ENCODE measurements at regions not wholly inside any gene's neighbourhood (a gene's known extent, or its start where the extent isn't known, plus 50 kb on each side); places are given as distances from the start of the nearest gene placed in this dataset.

DNA sequence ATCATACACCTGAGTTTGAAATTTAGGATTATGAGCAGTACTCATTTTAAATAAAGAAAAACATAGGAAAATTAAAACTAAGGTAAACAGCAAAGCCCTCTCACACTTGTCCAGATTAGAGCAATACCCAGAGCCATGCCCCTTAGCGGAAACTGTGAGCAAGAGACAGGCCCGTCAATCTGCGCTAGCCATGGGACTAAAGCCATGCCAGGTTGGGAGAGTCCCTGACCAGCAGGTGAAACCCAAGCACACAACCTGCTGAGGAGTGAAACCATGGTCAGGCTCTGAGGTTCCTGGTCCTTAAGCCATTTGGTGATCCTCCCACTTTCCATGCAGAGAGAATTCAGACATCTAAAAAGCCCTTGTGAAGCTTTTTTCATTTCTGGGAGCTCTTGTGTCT lies 494.3 kb downstream of the STK39 start:
- BruUV-seq (replicated peaks): no TSS peak
- no peak for DNase-seq (ENCODE audit: low read depth, low spot score)
- in situ Hi-C loops (cut with HindIII; ENCODE audit: low pct_unique_long_range_greater_than_20kb, low sequenced_read_pairs): no loop called here
- ATAC-seq: no peak
- no peaks in the 10 kb centered on the region for H3K4me1 ChIP-seq (ENCODE audit: control insufficient read depth, insufficient read depth, low read length)
- no peak overlapping the region for H3K27ac ChIP-seq (ENCODE audit: low read length)
- H3K27me3 ChIP-seq (ENCODE audit: control insufficient read depth, insufficient read depth, low read length): no peaks in the 10 kb centered on the region
- CTCF ChIA-PET: no interaction called here
- TF ChIP-seq TCF7L2 (IDR thresholded peaks at IDR 0.05; ENCODE audit: low read depth, low read length) (no peak), SIN3A (IDR thresholded peaks at IDR 0.05; ENCODE audit: borderline replicate concordance, insufficient read depth, low read depth, low read length) (no peak), POLR2AphosphoS5 (IDR thresholded peaks at IDR 0.05; ENCODE audit: low read depth, low read length) (no peak)
- TF ChIP-seq, protein P1, sequence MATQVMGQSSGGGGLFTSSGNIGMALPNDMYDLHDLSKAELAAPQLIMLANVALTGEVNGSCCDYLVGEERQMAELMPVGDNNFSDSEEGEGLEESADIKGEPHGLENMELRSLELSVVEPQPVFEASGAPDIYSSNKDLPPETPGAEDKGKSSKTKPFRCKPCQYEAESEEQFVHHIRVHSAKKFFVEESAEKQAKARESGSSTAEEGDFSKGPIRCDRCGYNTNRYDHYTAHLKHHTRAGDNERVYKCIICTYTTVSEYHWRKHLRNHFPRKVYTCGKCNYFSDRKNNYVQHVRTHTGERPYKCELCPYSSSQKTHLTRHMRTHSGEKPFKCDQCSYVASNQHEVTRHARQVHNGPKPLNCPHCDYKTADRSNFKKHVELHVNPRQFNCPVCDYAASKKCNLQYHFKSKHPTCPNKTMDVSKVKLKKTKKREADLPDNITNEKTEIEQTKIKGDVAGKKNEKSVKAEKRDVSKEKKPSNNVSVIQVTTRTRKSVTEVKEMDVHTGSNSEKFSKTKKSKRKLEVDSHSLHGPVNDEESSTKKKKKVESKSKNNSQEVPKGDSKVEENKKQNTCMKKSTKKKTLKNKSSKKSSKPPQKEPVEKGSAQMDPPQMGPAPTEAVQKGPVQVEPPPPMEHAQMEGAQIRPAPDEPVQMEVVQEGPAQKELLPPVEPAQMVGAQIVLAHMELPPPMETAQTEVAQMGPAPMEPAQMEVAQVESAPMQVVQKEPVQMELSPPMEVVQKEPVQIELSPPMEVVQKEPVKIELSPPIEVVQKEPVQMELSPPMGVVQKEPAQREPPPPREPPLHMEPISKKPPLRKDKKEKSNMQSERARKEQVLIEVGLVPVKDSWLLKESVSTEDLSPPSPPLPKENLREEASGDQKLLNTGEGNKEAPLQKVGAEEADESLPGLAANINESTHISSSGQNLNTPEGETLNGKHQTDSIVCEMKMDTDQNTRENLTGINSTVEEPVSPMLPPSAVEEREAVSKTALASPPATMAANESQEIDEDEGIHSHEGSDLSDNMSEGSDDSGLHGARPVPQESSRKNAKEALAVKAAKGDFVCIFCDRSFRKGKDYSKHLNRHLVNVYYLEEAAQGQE (IDR thresholded peaks at IDR 0.05; ENCODE audit: insufficient read depth in 1 of 2, low read depth in 2 of 2, low read length in 1 of 2): no peak
- TF ChIP-seq, protein P2, sequence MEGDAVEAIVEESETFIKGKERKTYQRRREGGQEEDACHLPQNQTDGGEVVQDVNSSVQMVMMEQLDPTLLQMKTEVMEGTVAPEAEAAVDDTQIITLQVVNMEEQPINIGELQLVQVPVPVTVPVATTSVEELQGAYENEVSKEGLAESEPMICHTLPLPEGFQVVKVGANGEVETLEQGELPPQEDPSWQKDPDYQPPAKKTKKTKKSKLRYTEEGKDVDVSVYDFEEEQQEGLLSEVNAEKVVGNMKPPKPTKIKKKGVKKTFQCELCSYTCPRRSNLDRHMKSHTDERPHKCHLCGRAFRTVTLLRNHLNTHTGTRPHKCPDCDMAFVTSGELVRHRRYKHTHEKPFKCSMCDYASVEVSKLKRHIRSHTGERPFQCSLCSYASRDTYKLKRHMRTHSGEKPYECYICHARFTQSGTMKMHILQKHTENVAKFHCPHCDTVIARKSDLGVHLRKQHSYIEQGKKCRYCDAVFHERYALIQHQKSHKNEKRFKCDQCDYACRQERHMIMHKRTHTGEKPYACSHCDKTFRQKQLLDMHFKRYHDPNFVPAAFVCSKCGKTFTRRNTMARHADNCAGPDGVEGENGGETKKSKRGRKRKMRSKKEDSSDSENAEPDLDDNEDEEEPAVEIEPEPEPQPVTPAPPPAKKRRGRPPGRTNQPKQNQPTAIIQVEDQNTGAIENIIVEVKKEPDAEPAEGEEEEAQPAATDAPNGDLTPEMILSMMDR (IDR thresholded peaks at IDR 0.05): no peak
- H3K4me3 ChIP-seq (ENCODE audit: low read depth in 2 of 2, low read length in 2 of 2): no peak overlapping the region
- H3K36me3 ChIP-seq (ENCODE audit: control insufficient read depth, insufficient read depth, low read length): no peaks in the 10 kb centered on the region
- POLR2A ChIA-PET: interaction anchor here (0.6 kb wide), 1 partner anchor 510 kb away, joined by 3 read pairs; no protein-coding TSS in a partner anchor
- intact Hi-C loops (cut with micrococcal nuclease; ENCODE audit: unreplicated experiment): no loop called here
- H3K9me3 ChIP-seq (ENCODE audit: control insufficient read depth, insufficient read depth, low read depth, low read length): no peaks in the 10 kb centered on the region

DNA sequence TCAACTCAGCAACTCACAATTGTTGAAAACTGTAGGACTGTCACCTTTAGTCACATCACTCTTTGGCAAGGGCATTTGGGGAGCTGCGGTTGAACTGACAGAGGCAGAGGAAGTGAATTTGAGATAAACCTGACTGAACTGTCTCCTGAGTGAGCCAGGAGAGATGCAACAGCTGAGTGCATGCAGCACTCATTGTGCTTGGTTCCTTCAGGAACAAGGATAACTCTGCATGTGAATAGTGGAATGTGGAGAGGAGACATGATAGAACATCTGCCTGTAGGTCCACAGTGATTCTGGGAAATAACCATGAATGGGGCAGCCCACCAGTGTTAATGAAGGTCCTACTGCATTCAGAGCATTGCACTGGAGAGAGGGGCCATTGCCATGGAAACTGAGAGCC lies 494.7 kb downstream of the STK39 start:
- Histone ChIP-seq H3K9me3 (ENCODE audit: control insufficient read depth, insufficient read depth, low read depth, low read length) (no peaks in the 10 kb centered on the region), H3K4me3 (ENCODE audit: low read depth in 2 of 2, low read length in 2 of 2) (no peak overlapping the region), H3K36me3 (ENCODE audit: control insufficient read depth, insufficient read depth, low read length) (no peaks in the 10 kb centered on the region), H3K27ac (ENCODE audit: low read length) (no peak overlapping the region), H3K4me1 (ENCODE audit: control insufficient read depth, insufficient read depth, low read length) (no peaks in the 10 kb centered on the region), H3K27me3 (ENCODE audit: control insufficient read depth, insufficient read depth, low read length) (no peaks in the 10 kb centered on the region)
- no peak for ATAC-seq
- CTCF ChIA-PET: no interaction called here
- DNase-seq (ENCODE audit: low read depth, low spot score): no peak
- POLR2A ChIA-PET: no interaction called here
- TF ChIP-seq, protein P1 (IDR thresholded peaks at IDR 0.05; ENCODE audit: insufficient read depth in 1 of 2, low read depth in 2 of 2, low read length in 1 of 2): no peak
- TF ChIP-seq, protein P2 (IDR thresholded peaks at IDR 0.05): no peak
- BruUV-seq (replicated peaks): no TSS peak
- in situ Hi-C loops (cut with HindIII; ENCODE audit: low pct_unique_long_range_greater_than_20kb, low sequenced_read_pairs) (no loop called here), intact Hi-C loops (cut with micrococcal nuclease; ENCODE audit: unreplicated experiment) (no loop called here)
